Thyroid gland (tissue), 4 donors: ENCODE measurements at regions not wholly inside any gene's neighbourhood (a gene's known extent, or its start where the extent isn't known, plus 50 kb on each side); places are given as distances from the start of the nearest gene placed in this dataset.

Experiments used
- POLR2A ChIP-seq, 2 donors: fragments of 450-650 bp; IDR thresholded peaks; one replicate each; pipeline ENCODE4 v1.6.1; 2017; ENCODE audit warnings: antibody characterized with exemption in 2 of 2, mild to moderate bottlenecking in 2 of 2, moderate library complexity in 1 of 2
- TF ChIP-seq, protein P1 (sequence below), 6 experiments: fragments of 200-600 bp in 3 of 6; fragments of 450-650 bp in 3 of 6; sonication (generic) in 3 of 6; IDR thresholded peaks; one replicate each; pipeline ENCODE4 v1.5.1; 2016 to 2019; ENCODE audit warnings: antibody characterized with exemption in 6 of 6, mild to moderate bottlenecking in 2 of 6, inconsistent platforms in 1 of 6, moderate library complexity in 1 of 6

DNA sequence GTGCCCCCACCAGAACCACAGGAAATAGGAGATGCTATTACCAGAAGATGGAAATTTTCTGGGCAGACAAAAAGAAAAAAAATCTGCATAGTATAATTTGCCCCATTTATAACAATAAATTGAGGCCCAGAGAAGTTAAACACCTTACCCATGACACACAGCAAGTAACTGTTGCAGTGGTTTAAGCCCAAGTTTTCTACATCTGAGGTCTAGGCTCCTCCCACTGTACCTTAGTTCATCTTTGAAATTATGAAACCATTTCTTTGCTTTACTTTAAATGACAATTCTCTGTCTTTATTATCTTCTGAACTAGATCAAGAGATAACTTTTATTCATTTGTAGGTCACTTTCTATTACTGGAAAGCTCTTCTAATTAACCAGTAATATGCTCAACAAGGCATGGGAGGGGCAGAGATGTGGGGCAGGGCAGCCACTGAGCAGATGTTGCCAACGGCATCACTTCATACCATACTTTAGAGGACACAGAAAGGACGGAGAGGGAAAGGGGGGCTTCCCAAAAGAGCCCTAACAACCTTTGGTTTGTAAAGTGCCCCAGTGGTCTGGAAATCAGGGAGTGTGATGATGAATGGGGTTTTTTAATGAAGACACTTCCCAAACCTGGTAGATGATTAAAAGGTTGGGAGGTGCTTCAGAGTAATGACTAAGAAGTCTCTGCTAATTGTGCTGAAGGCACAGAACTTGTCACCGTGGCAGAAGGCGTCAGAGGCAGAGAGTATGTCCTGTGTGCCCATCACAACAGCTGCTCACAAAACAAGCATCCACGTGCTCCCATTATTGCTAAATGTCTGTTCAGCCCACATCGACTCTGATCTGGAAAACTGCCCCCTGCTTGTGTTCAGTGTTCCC is 342.5 kb downstream of the SHQ1 start:
- no peak for TF ChIP-seq POLR2A (IDR thresholded peaks at IDR 0.05)
- TF ChIP-seq, protein P1, sequence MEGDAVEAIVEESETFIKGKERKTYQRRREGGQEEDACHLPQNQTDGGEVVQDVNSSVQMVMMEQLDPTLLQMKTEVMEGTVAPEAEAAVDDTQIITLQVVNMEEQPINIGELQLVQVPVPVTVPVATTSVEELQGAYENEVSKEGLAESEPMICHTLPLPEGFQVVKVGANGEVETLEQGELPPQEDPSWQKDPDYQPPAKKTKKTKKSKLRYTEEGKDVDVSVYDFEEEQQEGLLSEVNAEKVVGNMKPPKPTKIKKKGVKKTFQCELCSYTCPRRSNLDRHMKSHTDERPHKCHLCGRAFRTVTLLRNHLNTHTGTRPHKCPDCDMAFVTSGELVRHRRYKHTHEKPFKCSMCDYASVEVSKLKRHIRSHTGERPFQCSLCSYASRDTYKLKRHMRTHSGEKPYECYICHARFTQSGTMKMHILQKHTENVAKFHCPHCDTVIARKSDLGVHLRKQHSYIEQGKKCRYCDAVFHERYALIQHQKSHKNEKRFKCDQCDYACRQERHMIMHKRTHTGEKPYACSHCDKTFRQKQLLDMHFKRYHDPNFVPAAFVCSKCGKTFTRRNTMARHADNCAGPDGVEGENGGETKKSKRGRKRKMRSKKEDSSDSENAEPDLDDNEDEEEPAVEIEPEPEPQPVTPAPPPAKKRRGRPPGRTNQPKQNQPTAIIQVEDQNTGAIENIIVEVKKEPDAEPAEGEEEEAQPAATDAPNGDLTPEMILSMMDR (IDR thresholded peaks at IDR 0.05) = no peak
